ENCODE measurements at regions not wholly inside any gene's neighbourhood (a gene's known extent, or its start where the extent isn't known, plus 50 kb on each side); places are given as distances from the start of the nearest gene placed in this dataset.

DNA sequence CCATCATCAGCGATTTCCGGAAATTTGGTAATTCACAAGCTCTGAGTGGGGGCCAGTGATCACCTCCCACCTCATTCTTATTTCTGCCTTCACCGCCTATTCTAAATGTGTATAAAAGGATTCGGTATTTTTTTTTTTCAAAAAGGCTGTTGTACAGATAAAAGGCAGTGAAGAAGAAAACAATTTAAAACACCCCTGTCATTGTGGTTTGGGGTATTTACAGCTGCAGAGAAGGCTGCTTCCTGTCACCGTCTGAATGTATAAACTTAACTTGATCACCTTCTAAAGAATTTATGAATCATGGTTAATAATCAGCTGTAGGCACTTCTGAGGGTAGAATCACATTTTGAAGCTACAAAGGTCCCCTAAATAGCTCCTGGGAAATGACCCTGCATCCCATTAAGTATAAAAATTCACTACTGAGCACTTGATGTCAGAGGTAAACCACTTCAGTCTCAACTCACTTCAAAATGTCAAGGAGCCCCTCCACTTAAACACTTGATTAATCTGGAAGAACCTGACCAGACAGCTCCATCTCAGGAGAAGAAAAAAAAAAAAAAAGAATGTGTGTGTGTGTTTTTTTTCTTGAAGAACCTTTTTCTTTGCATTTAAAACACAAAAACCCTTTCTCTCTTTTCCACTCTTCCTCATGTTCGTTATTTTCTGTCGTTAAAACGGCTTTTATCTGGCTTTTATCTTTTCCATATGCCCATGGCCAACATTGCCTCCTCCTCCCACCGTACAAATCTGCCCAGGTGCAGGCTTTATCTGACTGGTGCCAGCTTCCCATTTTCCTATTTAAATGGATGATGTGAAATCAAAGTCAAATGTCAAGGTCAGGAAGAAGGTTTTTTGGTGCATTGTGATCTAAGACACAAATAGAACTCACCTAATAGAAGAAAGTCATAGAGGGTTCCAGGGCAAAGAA lies 291.2 kb downstream of the IRX1 start:
- DNase-seq (ENCODE audit: low read depth in 2 of 2), result no peak

GRCh38 chr5:3888310-3888709 lies 292.7 kb downstream of the IRX1 start:
- no peak for DNase-seq (ENCODE audit: low read depth in 2 of 2)

- DNase-seq (ENCODE audit: low read depth in 2 of 2), result no peak
These were observed 293.9 kb downstream of the IRX1 start for GRCh38 chr5:3889412-3890142.

GRCh38 chr5:3891113-3891512 lies 295.5 kb downstream of the IRX1 start:
- no peak for DNase-seq (ENCODE audit: low read depth in 2 of 2)

- no peak for DNase-seq (ENCODE audit: low read depth in 2 of 2)
These were observed 297.9 kb downstream of the IRX1 start for GRCh38 chr5:3893527-3893926.

GRCh38 chr5:3893975-3894374 lies 298.3 kb downstream of the IRX1 start:
- no peak for DNase-seq (ENCODE audit: low read depth in 2 of 2)

GRCh38 chr5:3896098-3896497 lies 300.5 kb downstream of the IRX1 start:
- DNase-seq (ENCODE audit: low read depth in 2 of 2), result no peak

DNA sequence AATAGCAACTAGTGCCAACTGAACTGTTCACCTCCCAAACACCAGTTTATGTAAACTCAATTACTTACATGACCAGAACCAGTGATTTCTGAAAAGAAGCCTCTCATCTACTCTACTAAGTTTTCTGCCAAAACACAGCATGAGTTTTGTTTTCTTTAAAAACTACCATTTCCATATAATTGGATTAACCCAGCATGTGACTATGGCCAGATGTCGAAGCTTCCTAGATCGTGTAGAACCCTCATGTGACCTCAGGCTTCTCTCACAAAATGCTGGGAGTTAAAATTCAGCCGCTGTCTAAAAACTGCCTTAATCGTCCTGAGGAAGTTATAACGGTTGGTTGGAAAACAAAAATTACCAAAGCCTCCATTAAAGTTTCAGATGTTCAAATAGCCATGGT lies 303.5 kb downstream of the IRX1 start:
- no peak for DNase-seq (ENCODE audit: low read depth in 2 of 2)

DNA sequence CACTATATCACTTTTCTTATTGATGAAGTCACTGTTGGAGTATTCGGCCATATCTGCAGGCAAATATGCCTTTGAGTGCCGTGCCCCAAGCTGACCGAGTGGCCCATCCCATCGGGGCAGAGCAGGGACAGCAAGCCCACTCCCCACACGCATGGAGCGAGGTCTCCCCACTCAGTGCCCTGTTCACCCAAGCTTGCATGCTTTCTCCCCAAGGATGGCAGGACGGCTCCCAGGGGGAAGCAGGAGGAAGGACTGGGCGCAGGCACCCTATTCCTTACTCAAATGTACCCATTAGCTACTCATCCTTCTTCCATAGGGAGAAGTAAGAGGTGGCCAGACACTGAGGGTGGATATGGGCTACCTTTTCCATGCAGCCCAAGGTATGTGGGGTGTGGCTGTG lies 309.0 kb downstream of the IRX1 start:
- DNase-seq (ENCODE audit: low read depth in 2 of 2), result no peak

DNA sequence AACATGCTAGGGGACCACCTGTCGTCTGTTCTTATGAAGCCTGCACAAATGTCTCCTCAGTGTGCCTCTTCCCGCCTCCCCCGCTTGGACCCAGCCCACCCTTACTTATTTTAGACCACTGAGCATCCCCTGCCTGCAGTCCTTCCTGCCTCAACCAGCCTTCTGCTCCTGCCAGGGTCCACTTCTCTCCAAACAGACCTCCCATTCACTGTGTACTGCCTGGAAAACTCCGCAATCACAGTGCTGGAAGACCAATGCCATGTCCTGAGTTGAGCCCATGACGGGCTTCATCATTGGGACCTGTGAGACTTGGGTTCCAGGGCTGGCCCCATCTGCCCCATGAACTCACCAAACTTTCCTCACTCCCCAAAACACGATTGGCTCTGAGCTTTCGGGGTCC lies 309.4 kb downstream of the IRX1 start:
- no peak for DNase-seq (ENCODE audit: low read depth in 2 of 2)

- no peak for DNase-seq (ENCODE audit: low read depth in 2 of 2)
These were observed 309.9 kb downstream of the IRX1 start for GRCh38 chr5:3905521-3905920.

GRCh38 chr5:3911111-3911510 lies 315.5 kb downstream of the IRX1 start:
- DNase-seq (ENCODE audit: low read depth in 2 of 2), result no peak

GRCh38 chr5:3911773-3912172 lies 316.1 kb downstream of the IRX1 start:
- no peak for DNase-seq (ENCODE audit: low read depth in 2 of 2)

DNA sequence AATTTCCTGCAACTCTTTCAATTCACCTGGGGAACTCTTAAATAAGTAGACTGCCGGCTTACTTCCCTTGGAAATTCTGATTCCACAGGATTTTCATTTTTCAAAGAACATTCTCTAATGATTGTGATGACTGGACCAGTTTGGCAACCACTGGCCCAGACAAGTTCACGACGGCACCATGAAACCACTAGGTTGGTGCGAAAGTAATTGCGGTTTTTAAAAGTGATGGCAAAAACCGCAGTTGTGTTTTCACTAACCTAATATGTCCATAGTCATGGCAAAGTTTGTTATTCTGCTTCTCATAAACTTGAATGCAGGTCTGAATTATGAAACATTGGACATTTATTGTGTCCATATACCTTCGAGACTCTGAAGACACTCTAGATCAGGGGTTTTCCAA lies 317.2 kb downstream of the IRX1 start:
- DNase-seq (ENCODE audit: low read depth in 2 of 2), result no peak

DNA sequence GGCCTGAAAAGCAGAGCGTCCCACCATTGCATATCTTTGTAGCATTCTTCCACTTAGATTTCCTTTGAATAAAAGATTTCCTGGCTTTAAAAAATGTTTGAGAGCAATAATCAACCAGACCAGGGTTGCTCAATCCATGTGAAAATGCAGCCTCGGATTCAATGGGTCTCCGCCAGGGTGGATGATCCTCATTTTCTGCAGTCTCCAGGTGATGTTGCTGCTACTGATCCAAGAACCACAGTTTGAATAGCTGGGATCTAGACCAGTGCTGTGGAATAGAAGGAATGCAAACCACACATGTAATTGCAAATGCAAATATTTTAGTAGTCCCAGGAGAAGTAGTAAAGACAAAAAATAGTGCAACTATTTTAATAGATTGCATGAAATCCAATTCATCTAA lies 317.6 kb downstream of the IRX1 start:
- no peak for DNase-seq (ENCODE audit: low read depth in 2 of 2)

GRCh38 chr5:3925022-3925421 lies 329.4 kb downstream of the IRX1 start:
- no peak for DNase-seq (ENCODE audit: low read depth in 2 of 2)

- no peak for DNase-seq (ENCODE audit: low read depth in 2 of 2)
These were observed 330.3 kb downstream of the IRX1 start for GRCh38 chr5:3925935-3926334.

GRCh38 chr5:3929799-3930198 lies 334.2 kb downstream of the IRX1 start:
- DNase-seq (ENCODE audit: low read depth in 2 of 2), result no peak

- no peak for DNase-seq (ENCODE audit: low read depth in 2 of 2)
These were observed 336.3 kb downstream of the IRX1 start for GRCh38 chr5:3931976-3932375.

DNA sequence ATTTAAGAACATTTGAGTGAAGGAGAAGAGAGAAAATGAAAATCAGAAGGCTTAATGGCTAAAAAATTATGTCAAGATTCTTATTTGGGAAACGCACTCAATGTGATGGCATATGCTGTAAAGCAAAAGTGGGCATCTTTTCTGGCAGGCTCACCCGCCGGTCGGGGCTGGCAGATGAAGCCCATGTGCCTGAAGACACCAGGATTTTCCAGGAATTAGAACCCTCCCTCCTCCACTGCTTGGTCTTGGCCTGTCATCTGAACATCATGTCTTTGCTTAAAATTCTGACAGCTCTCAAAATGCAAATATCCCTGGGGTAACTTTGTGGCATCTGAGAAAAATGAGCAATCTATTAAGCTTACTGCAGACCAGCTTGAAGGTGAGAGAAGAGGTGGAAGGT lies 337.9 kb downstream of the IRX1 start:
- no peak for DNase-seq (ENCODE audit: low read depth in 2 of 2)

- DNase-seq (ENCODE audit: low read depth in 2 of 2), result no peak
These were observed 338.3 kb downstream of the IRX1 start for GRCh38 chr5:3933966-3934365.

GRCh38 chr5:3943859-3944258 lies 348.2 kb downstream of the IRX1 start:
- DNase-seq (ENCODE audit: low read depth in 2 of 2), result no peak

DNA sequence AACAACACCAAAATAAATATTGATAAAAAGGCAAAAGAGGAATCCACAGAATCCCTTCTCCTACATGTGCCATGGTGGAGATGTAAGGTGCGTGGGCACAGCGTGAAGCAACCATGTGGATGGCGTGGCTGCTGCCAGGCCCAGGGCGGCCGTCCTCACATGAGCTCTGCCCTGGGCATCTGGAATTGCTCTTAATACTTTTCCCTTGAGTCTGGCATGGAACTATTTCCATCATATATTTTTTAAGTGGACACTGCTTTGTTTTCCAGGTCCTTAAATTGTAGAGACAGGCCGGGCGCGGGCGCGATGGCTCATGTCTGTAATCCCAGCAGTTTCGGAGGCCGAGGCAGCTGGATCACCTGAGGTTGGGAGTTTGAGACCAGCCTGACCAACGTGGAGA lies 349.3 kb downstream of the IRX1 start:
- DNase-seq (ENCODE audit: low read depth in 2 of 2), result no peak
